SK-N-SH (cell line): ENCODE measurements at regions not wholly inside any gene's neighbourhood (a gene's known extent, or its start where the extent isn't known, plus 50 kb on each side); places are given as distances from the start of the nearest gene placed in this dataset.

Source experiments
- CTCF ChIA-PET: fragments of 300-600, 350-600 bp; formaldehyde crosslinking; extraction: SDS; loops from one replicate; lab custom pipeline; 2021; lab: Yijun Ruan, JAX
- POLR2A ChIA-PET: fragments of 350-600 bp; sonication (Branson Sonifier 250); formaldehyde crosslinking; extraction: SDS; loops from one replicate; lab custom pipeline; 2020; ENCODE audit warnings: antibody characterized with exemption, inconsistent platforms; lab: Yijun Ruan, JAX
- DNase-seq: peaks from one replicate; pipeline ENCODE4 v3.0.0; 2012
- H2AFZ ChIP-seq: fragments of 200-600 bp; sonication (generic); 2 replicates; pipeline ENCODE4 v1.8.1; 2016; ENCODE audit warnings: antibody characterized with exemption, mild to moderate bottlenecking, low read depth
- H3F3A ChIP-seq: fragments of 200-600 bp; sonication (generic); replicated peaks from 2 replicates; pipeline ENCODE3; 2016; ENCODE audit warnings: antibody characterized with exemption, mild to moderate bottlenecking; ENCODE audit not compliant: insufficient read depth
- H3K27ac ChIP-seq, 2 experiments: fragments of 200-500 bp in 1 of 2; fragments of 200-600 bp in 1 of 2; sonication (Bioruptor generic) in 1 of 2; sonication (generic), shearing (Covaris generic) in 1 of 2; 2 replicates each; pipeline versions ENCODE4 v1.5.1 to v1.6.1; 2014 to 2016; ENCODE audit warnings: low read depth in 2 of 2, inconsistent platforms in 1 of 2, low read length in 1 of 2, mild to moderate bottlenecking in 1 of 2, mixed read lengths in 1 of 2
- H3K27me3 ChIP-seq: fragments of 200-600 bp; sonication (generic), shearing (Covaris generic); 2 replicates; pipeline ENCODE4 v1.6.1; 2016; ENCODE audit warnings: mixed run types; ENCODE audit not compliant: insufficient read depth
- H3K36me3 ChIP-seq, 2 experiments: fragments of 200-500 bp in 1 of 2; fragments of 200-600 bp in 1 of 2; sonication (Bioruptor generic) in 1 of 2; sonication (generic) in 1 of 2; replicated peaks in 1 of 2; 2 replicates each; pipeline versions ENCODE3 to v1.5.1; 2014 to 2016; ENCODE audit warnings: low read length in 1 of 2, mild to moderate bottlenecking in 1 of 2; ENCODE audit not compliant: insufficient read depth in 2 of 2, control insufficient read depth in 1 of 2
- H3K4me1 ChIP-seq, 2 experiments: fragments of 200-500 bp in 1 of 2; fragments of 200-600 bp in 1 of 2; sonication (Bioruptor generic) in 1 of 2; sonication (generic), shearing (Covaris generic) in 1 of 2; 2 replicates each; pipeline versions ENCODE4 v1.5.1 to v1.6.1; 2014 to 2016; ENCODE audit warnings: low read depth in 1 of 2, low read length in 1 of 2, mixed run types in 1 of 2; ENCODE audit not compliant: insufficient read depth in 2 of 2, control insufficient read depth in 1 of 2
- H3K4me2 ChIP-seq: fragments of 200-600 bp; sonication (generic), shearing (Covaris generic); 2 replicates; pipeline ENCODE4 v1.6.1; 2017; ENCODE audit warnings: mixed run types
- H3K4me3 ChIP-seq, 2 experiments: fragments of 200-500 bp in 1 of 2; fragments of 200-600 bp in 1 of 2; sonication (Bioruptor generic) in 1 of 2; sonication (generic), shearing (Covaris generic) in 1 of 2; 2 replicates each; pipeline versions ENCODE4 v1.5.1 to v1.8.1; 2014 to 2016; ENCODE audit warnings: low read depth in 2 of 2, inconsistent platforms in 1 of 2, low read length in 1 of 2, mild to moderate bottlenecking in 1 of 2, mixed read lengths in 1 of 2, moderate library complexity in 1 of 2
- H3K79me2 ChIP-seq: fragments of 200-600 bp; sonication (generic); 2 replicates; pipeline ENCODE4 v1.8.1; 2017; ENCODE audit warnings: mild to moderate bottlenecking; ENCODE audit not compliant: insufficient read depth
- H3K9ac ChIP-seq: fragments of 200-600 bp; sonication (generic); 2 replicates; pipeline ENCODE4 v1.6.1; 2017; ENCODE audit warnings: mixed run types
- H3K9me2 ChIP-seq: fragments of 200-600 bp; sonication (generic); 2 replicates; pipeline ENCODE4 v1.6.1; 2017; ENCODE audit warnings: mixed run types
- H3K9me3 ChIP-seq: fragments of 200-600 bp; sonication (generic); 2 replicates; pipeline ENCODE4 v1.6.1; 2017; ENCODE audit warnings: mixed run types, mild to moderate bottlenecking, moderate library complexity
- H4K20me1 ChIP-seq: fragments of 200-600 bp; sonication (generic); 2 replicates; pipeline ENCODE4 v1.6.1; 2017; ENCODE audit warnings: mild to moderate bottlenecking, mixed run types; ENCODE audit not compliant: insufficient read depth
- CHD2 ChIP-seq: fragments of 150-350 bp; IDR thresholded peaks from 2 replicates; pipeline ENCODE4 v1.6.1; 2018; ENCODE audit warnings: low read length; ENCODE audit not compliant: partially characterized antibody
- FOXM1 ChIP-seq: IDR thresholded peaks from 2 replicates; pipeline ENCODE4 v1.4.0; 2012; ENCODE audit warnings: low read depth, mild to moderate bottlenecking
- GABPA ChIP-seq: IDR thresholded peaks from 2 replicates; pipeline ENCODE4 v1.4.0; 2012; ENCODE audit warnings: low read depth, mild to moderate bottlenecking
- GATA2 ChIP-seq: sonication (generic); formaldehyde crosslinking; IDR thresholded peaks from 2 replicates; pipeline ENCODE4 v1.5.0; 2020; ENCODE audit warnings: mild to moderate bottlenecking, missing genetic modification reagents
- MEF2A ChIP-seq: IDR thresholded peaks from 2 replicates; pipeline ENCODE4 v1.4.0; 2012; ENCODE audit warnings: low read depth, borderline replicate concordance
- NRF1 ChIP-seq: IDR thresholded peaks from 2 replicates; pipeline ENCODE4 v1.6.1; 2012; ENCODE audit warnings: low read depth, mild to moderate bottlenecking, low read length
- POLR2AphosphoS5 ChIP-seq: IDR thresholded peaks from 2 replicates; pipeline ENCODE4 v1.6.1; 2012; ENCODE audit warnings: low read depth, low read length
- RFX5 ChIP-seq: IDR thresholded peaks from 2 replicates; pipeline ENCODE4 v1.6.1; 2012; ENCODE audit warnings: mild to moderate bottlenecking, improper control_type of control experiment, low read length
- SIN3A ChIP-seq: IDR thresholded peaks from 2 replicates; pipeline ENCODE4 v1.6.1; 2012; ENCODE audit warnings: low read depth, mild to moderate bottlenecking, low read length, moderate library complexity, borderline replicate concordance
- TCF12 ChIP-seq: IDR thresholded peaks from 2 replicates; pipeline ENCODE4 v1.4.0; 2012
- TEAD4 ChIP-seq: IDR thresholded peaks from 2 replicates; pipeline ENCODE4 v1.4.0; 2012; ENCODE audit warnings: mild to moderate bottlenecking, borderline replicate concordance; ENCODE audit not compliant: insufficient read depth
- WGBS: methylation state at CpG from one replicate; pipeline ENCODE4 v1.1.6; 2017; ENCODE audit warnings: low lambda C conversion rate; 5-methylcytosine and 5-hydroxymethylcytosine counted together
- TF ChIP-seq, protein P1 (sequence below): IDR thresholded peaks from 2 replicates; pipeline ENCODE4 v1.6.1; 2012; ENCODE audit warnings: mild to moderate bottlenecking, low read depth, low read length, moderate library complexity
- TF ChIP-seq, protein P2 (sequence below): IDR thresholded peaks from 2 replicates; pipeline ENCODE4 v1.4.0; 2012; ENCODE audit warnings: low read depth, borderline replicate concordance
- TF ChIP-seq, protein P3 (sequence below): fragments of 150-350 bp; IDR thresholded peaks from 2 replicates; pipeline ENCODE4 v1.6.1; 2016; ENCODE audit warnings: mild to moderate bottlenecking, low read depth, low read length

DNA sequence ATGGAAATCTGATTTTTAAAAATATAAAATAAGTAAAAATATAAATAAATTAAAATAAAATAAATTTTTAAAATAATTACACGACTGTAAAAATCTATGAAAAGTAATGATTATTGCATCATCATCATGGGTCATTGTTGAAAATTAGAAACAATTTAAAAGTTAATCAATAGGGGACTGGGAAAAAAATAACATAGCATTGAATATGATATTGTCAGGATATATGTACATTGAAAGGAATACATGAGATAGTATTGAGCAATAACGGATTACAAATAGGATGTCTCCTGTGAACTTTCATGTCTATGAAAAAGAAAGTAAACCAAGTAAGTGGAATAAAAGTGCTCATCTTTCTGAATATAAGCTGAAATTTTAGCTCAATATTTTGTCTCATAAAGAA is 566.8 kb upstream of the HTR2C start:
- 30% methylated on average over 2 of the region's 2 CpGs for WGBS
- no peak overlapping the region for H3K27ac ChIP-seq
- no peaks in the 10 kb centered on the region for H3K36me3 ChIP-seq
- H3K27me3 ChIP-seq: no peaks in the 10 kb centered on the region
- no peaks in the 10 kb centered on the region for H3F3A ChIP-seq
- no peaks in the 10 kb centered on the region for H3K4me1 ChIP-seq
- H3K4me2 ChIP-seq: no peak overlapping the region
- ChIA-PET POLR2A (no interaction called here), CTCF (no interaction called here)
- TF ChIP-seq RFX5 (no peak), CHD2 (no peak), FOXM1 (no peak), TEAD4 (no peak), SIN3A (no peak), MEF2A (no peak), POLR2AphosphoS5 (no peak), TCF12 (no peak)
- TF ChIP-seq, protein P1, sequence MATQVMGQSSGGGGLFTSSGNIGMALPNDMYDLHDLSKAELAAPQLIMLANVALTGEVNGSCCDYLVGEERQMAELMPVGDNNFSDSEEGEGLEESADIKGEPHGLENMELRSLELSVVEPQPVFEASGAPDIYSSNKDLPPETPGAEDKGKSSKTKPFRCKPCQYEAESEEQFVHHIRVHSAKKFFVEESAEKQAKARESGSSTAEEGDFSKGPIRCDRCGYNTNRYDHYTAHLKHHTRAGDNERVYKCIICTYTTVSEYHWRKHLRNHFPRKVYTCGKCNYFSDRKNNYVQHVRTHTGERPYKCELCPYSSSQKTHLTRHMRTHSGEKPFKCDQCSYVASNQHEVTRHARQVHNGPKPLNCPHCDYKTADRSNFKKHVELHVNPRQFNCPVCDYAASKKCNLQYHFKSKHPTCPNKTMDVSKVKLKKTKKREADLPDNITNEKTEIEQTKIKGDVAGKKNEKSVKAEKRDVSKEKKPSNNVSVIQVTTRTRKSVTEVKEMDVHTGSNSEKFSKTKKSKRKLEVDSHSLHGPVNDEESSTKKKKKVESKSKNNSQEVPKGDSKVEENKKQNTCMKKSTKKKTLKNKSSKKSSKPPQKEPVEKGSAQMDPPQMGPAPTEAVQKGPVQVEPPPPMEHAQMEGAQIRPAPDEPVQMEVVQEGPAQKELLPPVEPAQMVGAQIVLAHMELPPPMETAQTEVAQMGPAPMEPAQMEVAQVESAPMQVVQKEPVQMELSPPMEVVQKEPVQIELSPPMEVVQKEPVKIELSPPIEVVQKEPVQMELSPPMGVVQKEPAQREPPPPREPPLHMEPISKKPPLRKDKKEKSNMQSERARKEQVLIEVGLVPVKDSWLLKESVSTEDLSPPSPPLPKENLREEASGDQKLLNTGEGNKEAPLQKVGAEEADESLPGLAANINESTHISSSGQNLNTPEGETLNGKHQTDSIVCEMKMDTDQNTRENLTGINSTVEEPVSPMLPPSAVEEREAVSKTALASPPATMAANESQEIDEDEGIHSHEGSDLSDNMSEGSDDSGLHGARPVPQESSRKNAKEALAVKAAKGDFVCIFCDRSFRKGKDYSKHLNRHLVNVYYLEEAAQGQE: no peak
- no peaks in the 10 kb centered on the region for H4K20me1 ChIP-seq
- no peak overlapping the region for H3K4me3 ChIP-seq
- H3K79me2 ChIP-seq: no peaks in the 10 kb centered on the region
- no peak overlapping the region for H3K9ac ChIP-seq
- no peaks in the 10 kb centered on the region for H3K9me3 ChIP-seq
- no peak overlapping the region for H2AFZ ChIP-seq
- DNase-seq: no peak
- no peaks in the 10 kb centered on the region for H3K9me2 ChIP-seq

DNA sequence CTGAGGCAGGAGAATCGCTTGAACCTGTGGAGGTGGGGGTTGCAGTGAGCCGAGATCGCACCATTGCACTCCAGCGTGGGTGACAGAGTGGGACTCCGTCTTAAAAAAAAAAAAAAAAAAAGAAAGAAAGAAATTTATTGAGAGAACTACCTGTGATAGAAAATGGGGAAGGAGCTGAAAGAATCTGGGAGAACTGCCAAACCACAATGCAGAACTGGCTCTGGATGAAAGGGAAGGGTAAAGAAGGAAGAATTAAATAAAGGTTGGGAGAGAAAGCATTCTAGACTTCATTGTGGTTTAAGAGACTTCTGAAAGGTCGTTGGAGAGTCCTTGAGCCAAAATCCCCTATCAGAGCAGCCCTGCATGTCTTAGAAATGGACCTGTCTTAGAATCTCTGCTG is 567.9 kb upstream of the HTR2C start:
- no peak overlapping the region for H2AFZ ChIP-seq
- H4K20me1 ChIP-seq: no peaks in the 10 kb centered on the region
- no peak overlapping the region for H3K4me3 ChIP-seq
- H3K36me3 ChIP-seq: no peaks in the 10 kb centered on the region
- ChIA-PET POLR2A (no interaction called here), CTCF (no interaction called here)
- H3K79me2 ChIP-seq: no peaks in the 10 kb centered on the region
- no peaks in the 10 kb centered on the region for H3K4me1 ChIP-seq
- DNase-seq: no peak
- no peaks in the 10 kb centered on the region for H3F3A ChIP-seq
- TF ChIP-seq GABPA (no peak), GATA2 (CRISPR knock-in tag) (no peak), NRF1 (no peak), POLR2AphosphoS5 (no peak)
- TF ChIP-seq, protein P2, sequence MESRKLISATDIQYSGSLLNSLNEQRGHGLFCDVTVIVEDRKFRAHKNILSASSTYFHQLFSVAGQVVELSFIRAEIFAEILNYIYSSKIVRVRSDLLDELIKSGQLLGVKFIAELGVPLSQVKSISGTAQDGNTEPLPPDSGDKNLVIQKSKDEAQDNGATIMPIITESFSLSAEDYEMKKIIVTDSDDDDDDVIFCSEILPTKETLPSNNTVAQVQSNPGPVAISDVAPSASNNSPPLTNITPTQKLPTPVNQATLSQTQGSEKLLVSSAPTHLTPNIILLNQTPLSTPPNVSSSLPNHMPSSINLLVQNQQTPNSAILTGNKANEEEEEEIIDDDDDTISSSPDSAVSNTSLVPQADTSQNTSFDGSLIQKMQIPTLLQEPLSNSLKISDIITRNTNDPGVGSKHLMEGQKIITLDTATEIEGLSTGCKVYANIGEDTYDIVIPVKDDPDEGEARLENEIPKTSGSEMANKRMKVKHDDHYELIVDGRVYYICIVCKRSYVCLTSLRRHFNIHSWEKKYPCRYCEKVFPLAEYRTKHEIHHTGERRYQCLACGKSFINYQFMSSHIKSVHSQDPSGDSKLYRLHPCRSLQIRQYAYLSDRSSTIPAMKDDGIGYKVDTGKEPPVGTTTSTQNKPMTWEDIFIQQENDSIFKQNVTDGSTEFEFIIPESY: no peak
- TF ChIP-seq, protein P3, sequence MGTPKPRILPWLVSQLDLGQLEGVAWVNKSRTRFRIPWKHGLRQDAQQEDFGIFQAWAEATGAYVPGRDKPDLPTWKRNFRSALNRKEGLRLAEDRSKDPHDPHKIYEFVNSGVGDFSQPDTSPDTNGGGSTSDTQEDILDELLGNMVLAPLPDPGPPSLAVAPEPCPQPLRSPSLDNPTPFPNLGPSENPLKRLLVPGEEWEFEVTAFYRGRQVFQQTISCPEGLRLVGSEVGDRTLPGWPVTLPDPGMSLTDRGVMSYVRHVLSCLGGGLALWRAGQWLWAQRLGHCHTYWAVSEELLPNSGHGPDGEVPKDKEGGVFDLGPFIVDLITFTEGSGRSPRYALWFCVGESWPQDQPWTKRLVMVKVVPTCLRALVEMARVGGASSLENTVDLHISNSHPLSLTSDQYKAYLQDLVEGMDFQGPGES: no peak
- no peak overlapping the region for H3K9ac ChIP-seq
- H3K4me2 ChIP-seq: no peak overlapping the region
- WGBS: 43% methylated on average over 6 of the region's 6 CpGs
- H3K9me3 ChIP-seq: no peaks in the 10 kb centered on the region
- H3K27ac ChIP-seq: no peak overlapping the region
- no peaks in the 10 kb centered on the region for H3K9me2 ChIP-seq
- no peaks in the 10 kb centered on the region for H3K27me3 ChIP-seq
